IMR-90 (cell line): ENCODE measurements at regions not wholly inside any gene's neighbourhood (a gene's known extent, or its start where the extent isn't known, plus 50 kb on each side); places are given as distances from the start of the nearest gene placed in this dataset.

Experiments
- ATAC-seq: fragments of 200-7000 bp; cut with Tn5 transposase; 2 replicates; pipeline ENCODE4 v1.9.1; 2020; ENCODE audit warnings: low read depth, mild to moderate bottlenecking, moderate library complexity
- BruUV-seq: library from RNA; stranded (reverse); fragments of 400-500 nt; replicated peaks from 2 replicates; lab custom pipeline; 2021; lab: Mats Ljungman, UMichigan
- CTCF ChIA-PET: fragments of 300-600 bp; formaldehyde crosslinking; extraction: SDS; loops from one replicate; lab custom pipeline; 2021; ENCODE audit warnings: antibody characterized with exemption; lab: Yijun Ruan, JAX
- POLR2A ChIA-PET: fragments of 300-600 bp; sonication (Branson Sonifier 250); formaldehyde crosslinking; loops from one replicate; lab custom pipeline; 2022; ENCODE audit warnings: antibody characterized with exemption; ENCODE audit not compliant: unreplicated experiment; lab: Charles Lee
- DNase-seq: peaks from one replicate; pipeline ENCODE4 v3.0.0; 2013
- H2AFZ ChIP-seq: replicated peaks from 2 replicates; pipeline ENCODE3; 2013; ENCODE audit warnings: low read length, mild to moderate bottlenecking; ENCODE audit not compliant: poor library complexity
- H2AK5ac ChIP-seq: 2 replicates; pipeline ENCODE4 v1.6.1; 2013; ENCODE audit warnings: low read depth, low read length, inconsistent platforms
- H2AK9ac ChIP-seq: replicated peaks from 2 replicates; pipeline ENCODE3; 2013; ENCODE audit warnings: mild to moderate bottlenecking, low read depth, low read length, moderate library complexity; ENCODE audit not compliant: poor library complexity
- H2BK120ac ChIP-seq: 2 replicates; pipeline ENCODE4 v1.6.1; 2013; ENCODE audit warnings: low read depth, low read length, inconsistent platforms
- H2BK15ac ChIP-seq: 3 replicates; pipeline ENCODE4 v1.6.1; 2013; ENCODE audit warnings: low read depth, low read length, inconsistent platforms
- H2BK20ac ChIP-seq: 2 replicates; pipeline ENCODE4 v1.6.1; 2013; ENCODE audit warnings: low read depth, mild to moderate bottlenecking, inconsistent platforms, low read length, moderate library complexity
- H2BK5ac ChIP-seq: 2 replicates; pipeline ENCODE4 v1.6.1; 2013; ENCODE audit warnings: mild to moderate bottlenecking, low read depth, low read length, inconsistent platforms; ENCODE audit not compliant: poor library complexity, severe bottlenecking
- H3K14ac ChIP-seq: replicated peaks from 2 replicates; pipeline ENCODE4 v1.6.1; 2013; ENCODE audit warnings: low read depth, low read length, inconsistent platforms
- H3K18ac ChIP-seq: 2 replicates; pipeline ENCODE4 v1.6.1; 2013; ENCODE audit warnings: low read depth, low read length, control low read depth
- H3K23ac ChIP-seq: 2 replicates; pipeline ENCODE4 v1.6.1; 2013; ENCODE audit warnings: low read depth, low read length, inconsistent platforms
- H3K27ac ChIP-seq: 2 replicates; pipeline ENCODE4 v1.5.1; 2013; ENCODE audit warnings: mild to moderate bottlenecking, control low read depth, low read length; ENCODE audit not compliant: insufficient read depth
- H3K27me3 ChIP-seq: 2 replicates; pipeline ENCODE4 v1.6.1; 2013; ENCODE audit warnings: low read length; ENCODE audit not compliant: control insufficient read depth, insufficient read depth
- H3K36me3 ChIP-seq: 2 replicates; pipeline ENCODE4 v1.6.1; 2013; ENCODE audit warnings: low read length, mixed read lengths; ENCODE audit not compliant: control insufficient read depth, insufficient read depth
- H3K4ac ChIP-seq: 2 replicates; pipeline ENCODE4 v1.6.1; 2013; ENCODE audit warnings: low read depth, low read length, inconsistent platforms
- H3K4me1 ChIP-seq: 2 replicates; pipeline ENCODE4 v1.6.1; 2013; ENCODE audit warnings: low read length, mixed read lengths; ENCODE audit not compliant: control insufficient read depth, insufficient read depth
- H3K4me2 ChIP-seq: 2 replicates; pipeline ENCODE4 v1.6.1; 2013; ENCODE audit warnings: low read depth, mild to moderate bottlenecking, control low read depth, low read length, moderate library complexity
- H3K4me3 ChIP-seq: 2 replicates; pipeline ENCODE4 v1.5.1; 2013; ENCODE audit warnings: low read depth, mild to moderate bottlenecking, control low read depth, low read length, moderate library complexity; ENCODE audit not compliant: insufficient read depth
- H3K56ac ChIP-seq: 2 replicates; pipeline ENCODE4 v1.6.1; 2013; ENCODE audit warnings: low read length, inconsistent platforms; ENCODE audit not compliant: insufficient read depth; ENCODE audit errors: extremely low read depth
- H3K79me1 ChIP-seq, 2 experiments: 2 replicates each; pipeline ENCODE4 v1.6.1; 2013; ENCODE audit warnings: low read length in 2 of 2, inconsistent platforms in 1 of 2, low read depth in 1 of 2
- H3K9ac ChIP-seq: 2 replicates; pipeline ENCODE4 v1.6.1; 2013; ENCODE audit warnings: low read depth, low read length, control low read depth
- H3K9me1 ChIP-seq: 2 replicates; pipeline ENCODE4 v1.6.1; 2013; ENCODE audit warnings: low read length, inconsistent platforms; ENCODE audit not compliant: insufficient read depth
- H3K9me3 ChIP-seq: 2 replicates; pipeline ENCODE4 v1.6.1; 2013; ENCODE audit warnings: low read length; ENCODE audit not compliant: control insufficient read depth, insufficient read depth
- H4K20me1 ChIP-seq: 2 replicates; pipeline ENCODE4 v1.6.1; 2013; ENCODE audit warnings: low read length, inconsistent platforms; ENCODE audit not compliant: insufficient read depth
- H4K5ac ChIP-seq: 2 replicates; pipeline ENCODE4 v1.6.1; 2013; ENCODE audit warnings: mild to moderate bottlenecking, low read depth, low read length, control low read depth
- H4K8ac ChIP-seq, 2 experiments: 2 replicates each; pipeline ENCODE4 v1.6.1; 2013; ENCODE audit warnings: low read depth in 2 of 2, low read length in 2 of 2, control low read depth in 1 of 2, inconsistent platforms in 1 of 2
- H4K91ac ChIP-seq: 2 replicates; pipeline ENCODE4 v1.6.1; 2013; ENCODE audit warnings: low read depth, low read length, inconsistent platforms; ENCODE audit not compliant: insufficient read depth
- BHLHE40 ChIP-seq: fragments of 150-350 bp; IDR thresholded peaks from 2 replicates; pipeline ENCODE4 v1.6.1; 2016; ENCODE audit warnings: mild to moderate bottlenecking, low read depth, low read length
- CEBPB ChIP-seq: IDR thresholded peaks from 2 replicates; pipeline ENCODE4 v1.6.1; 2012; ENCODE audit warnings: low read depth, low read length, improper control_type of control experiment
- CHD1 ChIP-seq: IDR thresholded peaks from 2 replicates; pipeline ENCODE4 v1.6.1; 2012; ENCODE audit warnings: low read depth, low read length, improper control_type of control experiment
- CTCF ChIP-seq: conservative IDR thresholded peaks from 2 replicates; pipeline ENCODE4 v1.5.1; 2012; ENCODE audit warnings: mild to moderate bottlenecking, low read depth, low read length, improper control_type of control experiment
- ELK1 ChIP-seq: fragments of 150-350 bp; IDR thresholded peaks from 2 replicates; pipeline ENCODE4 v1.6.1; 2016; ENCODE audit warnings: low read depth, mild to moderate bottlenecking, low read length, moderate library complexity, borderline replicate concordance
- FOS ChIP-seq: fragments of 150-350 bp; IDR thresholded peaks from 2 replicates; pipeline ENCODE4 v1.6.1; 2016; ENCODE audit warnings: low read depth, low read length
- MAFK ChIP-seq: IDR thresholded peaks from 2 replicates; pipeline ENCODE4 v1.6.1; 2012; ENCODE audit warnings: low read depth, low read length, improper control_type of control experiment
- MAZ ChIP-seq: IDR thresholded peaks from 2 replicates; pipeline ENCODE4 v1.6.1; 2012; ENCODE audit warnings: low read depth, mild to moderate bottlenecking, low read length, improper control_type of control experiment, moderate library complexity, borderline replicate concordance
- MXI1 ChIP-seq: IDR thresholded peaks from 2 replicates; pipeline ENCODE4 v1.6.1; 2012; ENCODE audit warnings: low read depth, mild to moderate bottlenecking, low read length, moderate library complexity, borderline replicate concordance
- NFE2L2 ChIP-seq: fragments of 150-350 bp; IDR thresholded peaks from 2 replicates; pipeline ENCODE4 v1.6.1; 2016; ENCODE audit warnings: low read depth, mild to moderate bottlenecking, low read length
- POLR2A ChIP-seq: IDR thresholded peaks from 2 replicates; pipeline ENCODE4 v1.6.1; 2012; ENCODE audit warnings: mild to moderate bottlenecking, low read depth, low read length
- RAD21 ChIP-seq: IDR thresholded peaks from 2 replicates; pipeline ENCODE4 v1.6.1; 2012; ENCODE audit warnings: low read length, improper control_type of control experiment
- RCOR1 ChIP-seq: IDR thresholded peaks from 2 replicates; pipeline ENCODE4 v1.6.1; 2012; ENCODE audit warnings: mild to moderate bottlenecking, low read length, improper control_type of control experiment; ENCODE audit not compliant: insufficient replicate concordance
- RFX5 ChIP-seq: IDR thresholded peaks from 2 replicates; pipeline ENCODE4 v1.8.0; 2012; ENCODE audit warnings: low read depth, mild to moderate bottlenecking, low read length, moderate library complexity
- SMC3 ChIP-seq: fragments of 150-350 bp; IDR thresholded peaks from 2 replicates; pipeline ENCODE4 v1.6.1; 2016; ENCODE audit warnings: low read depth, mild to moderate bottlenecking, antibody characterized with exemption, low read length, moderate library complexity
- USF2 ChIP-seq: fragments of 150-350 bp; IDR thresholded peaks from 2 replicates; pipeline ENCODE4 v1.6.1; 2017; ENCODE audit warnings: mild to moderate bottlenecking, antibody characterized with exemption, low read length, low read depth
- WGBS, 2 experiments: methylation state at CpG; one replicate each; pipeline versions ENCODE4 v1.1.5 to v1.1.7; 2013; ENCODE audit warnings: missing lambda C conversion rate in 2 of 2; ENCODE audit not compliant: insufficient read length in 1 of 2; ENCODE audit errors: extremely low coverage in 2 of 2; 5-methylcytosine and 5-hydroxymethylcytosine counted together
- dilution Hi-C: fragments of 300-500 bp; cut with HindIII; formaldehyde crosslinking; loops from one replicate; pipeline ENCODE4 v1.14.3; 2018; ENCODE audit warnings: low sequenced_read_pairs; ENCODE audit not compliant: unreplicated experiment
- in situ Hi-C: fragments of 300-500 bp; cut with MboI; formaldehyde crosslinking; loops from 3 replicates; pipeline ENCODE4 v1.14.3; 2019; ENCODE audit warnings: low sequenced_read_pairs, inconsistent platforms, mixed read lengths
- intact Hi-C: fragments of 100-400 bp; cut with micrococcal nuclease; formaldehyde crosslinking; loops from 2 replicates; pipeline ENCODE4 v1.10.0; 2022

- no peak overlapping the region for H2AFZ ChIP-seq
- dilution Hi-C loops = no loop called here
Observed at GRCh38 chr3:175983379-175983778, 1124.2 kb downstream of the NAALADL2 start.

More at GRCh38 chr3:175983379-175983778, 1124.2 kb downstream of the NAALADL2 start:
- no CpG with 5 or more reads among the region's 1 CpG for WGBS, 2 experiments
- no peaks in the 10 kb centered on the region for H3K79me1 ChIP-seq
- CTCF ChIA-PET = interaction anchor here (0.9 kb wide), 1 partner anchor 15 kb away, joined by 3 read pairs; no protein-coding TSS in a partner anchor
- ATAC-seq (peak; percentile 79), DNase-seq (peak; percentile 61)
- 0 out of 2 replicates have a peak, but pooled peaks cover 4% of the 10 kb centered on the region for H3K9me3 ChIP-seq
- no TSS peak for BruUV-seq
- no peak overlapping the region for H4K91ac ChIP-seq
- H2BK20ac ChIP-seq = no peak overlapping the region
- POLR2A ChIA-PET = interaction anchor here (0.5 to 0.6 kb wide), 2 partner anchors 9 to 1335 kb away, joined by 3 read pairs; no protein-coding TSS in a partner anchor
- no peak overlapping the region for H3K9ac ChIP-seq
- H3K4me1 ChIP-seq = no peaks in the 10 kb centered on the region
- no peak overlapping the region for H2AK5ac ChIP-seq
- H2BK120ac ChIP-seq = no peak overlapping the region
- no peaks in the 10 kb centered on the region for H4K20me1 ChIP-seq
- H2BK15ac ChIP-seq = no peak overlapping the region
- H3K27me3 ChIP-seq = no peaks in the 10 kb centered on the region
- H3K4me2 ChIP-seq = peak overlapping the region; percentile 26; the same call in 1 of the 2 replicates
- H3K4ac ChIP-seq = no peak overlapping the region
- no peaks in the 10 kb centered on the region for H3K9me1 ChIP-seq
- H3K36me3 ChIP-seq = no peaks in the 10 kb centered on the region
- H3K14ac ChIP-seq = no peak overlapping the region
- H3K56ac ChIP-seq = no peak overlapping the region
- in situ Hi-C loops (no loop called here), intact Hi-C loops (no loop called here)
- no peak overlapping the region for H2AK9ac ChIP-seq
- no peak overlapping the region for H3K4me3 ChIP-seq
- no peak for TF ChIP-seq RFX5
- TF ChIP-seq POLR2A = no peak
- TF ChIP-seq CEBPB = no peak
- TF ChIP-seq MXI1 = no peak
- no peak for TF ChIP-seq NFE2L2
- no peak for TF ChIP-seq BHLHE40
- TF ChIP-seq RAD21 = no peak
- no peak for TF ChIP-seq FOS
- TF ChIP-seq CTCF = no peak
- TF ChIP-seq USF2 = no peak
- TF ChIP-seq MAFK = no peak
- TF ChIP-seq SMC3 = no peak
- TF ChIP-seq MAZ = no peak
- TF ChIP-seq CHD1 = no peak
- TF ChIP-seq RCOR1 = no peak
- TF ChIP-seq ELK1 = no peak
- peak overlapping the region; percentile 2 for H2BK5ac ChIP-seq
- H4K8ac ChIP-seq = no peak overlapping the region
- no peak overlapping the region for H3K23ac ChIP-seq
- H3K18ac ChIP-seq = no peak overlapping the region
- H3K27ac ChIP-seq = no peak overlapping the region
- no peak overlapping the region for H4K5ac ChIP-seq
